Colonic mucosa (tissue), 4 donors: ENCODE measurements at regions not wholly inside any gene's neighbourhood (a gene's known extent, or its start where the extent isn't known, plus 50 kb on each side); places are given as distances from the start of the nearest gene placed in this dataset.

Experiments used
- DNase-seq: peaks from one replicate; pipeline ENCODE4 v3.0.0-alpha.2; 2020
- H3K27ac ChIP-seq: fragments of 200-600 bp; one replicate; pipeline ENCODE4 v1.8.0; 2021
- H3K27me3 ChIP-seq: fragments of 200-600 bp; one replicate; pipeline ENCODE4 v1.8.0; 2021
- H3K36me3 ChIP-seq: fragments of 200-600 bp; one replicate; pipeline ENCODE4 v1.8.0; 2021
- H3K4me1 ChIP-seq: fragments of 200-600 bp; one replicate; pipeline ENCODE4 v1.8.0; 2021; ENCODE audit warnings: mild to moderate bottlenecking
- H3K4me3 ChIP-seq: fragments of 200-600 bp; one replicate; pipeline ENCODE4 v1.8.0; 2021
- H3K9ac ChIP-seq, 2 donors: one replicate each; pipeline ENCODE4 v1.7.0; 2013; ENCODE audit warnings: control low read depth in 2 of 2, low read depth in 2 of 2, low read length in 2 of 2
- H3K9me3 ChIP-seq: fragments of 200-600 bp; one replicate; pipeline ENCODE4 v1.8.0; 2021
- CTCF ChIP-seq: fragments of 200-600 bp; IDR thresholded peaks from one replicate; pipeline ENCODE4 v1.8.0; 2022; ENCODE audit warnings: antibody characterized with exemption, mild to moderate bottlenecking
- intact Hi-C: fragments of 100-400 bp; cut with DNase I; formaldehyde crosslinking; loops from one replicate; pipeline ENCODE4 v1.14.1; 2022
- donor health status: healthy.
- donor health status: DM: no; HTN: no; CAD: no.
- donor health status: DM: no; HTN: no; CAD: no.

- Histone ChIP-seq H3K27ac (no peak overlapping the region), H3K4me3 (no peak overlapping the region), H3K36me3 (no peaks in the 10 kb centered on the region), H3K9ac (no peak overlapping the region), H3K27me3 (no peaks in the 10 kb centered on the region), H3K4me1 (no peaks in the 10 kb centered on the region), H3K9me3 (no peaks in the 10 kb centered on the region)
- intact Hi-C loops = no loop called here
- TF ChIP-seq CTCF = no peak
- no peak for DNase-seq
Observed at GRCh38 chr12:46682148-46682547, 143.6 kb downstream of the SLC38A4 start.

GRCh38 chr12:46680506-46680905 is 145.3 kb downstream of the SLC38A4 start:
- Histone ChIP-seq H3K27me3 (no peaks in the 10 kb centered on the region), H3K36me3 (no peaks in the 10 kb centered on the region), H3K4me1 (no peaks in the 10 kb centered on the region), H3K4me3 (no peak overlapping the region), H3K9me3 (no peaks in the 10 kb centered on the region), H3K27ac (no peak overlapping the region), H3K9ac (no peak overlapping the region)
- intact Hi-C loops = no loop called here
- DNase-seq = no peak
- TF ChIP-seq CTCF = no peak

DNA sequence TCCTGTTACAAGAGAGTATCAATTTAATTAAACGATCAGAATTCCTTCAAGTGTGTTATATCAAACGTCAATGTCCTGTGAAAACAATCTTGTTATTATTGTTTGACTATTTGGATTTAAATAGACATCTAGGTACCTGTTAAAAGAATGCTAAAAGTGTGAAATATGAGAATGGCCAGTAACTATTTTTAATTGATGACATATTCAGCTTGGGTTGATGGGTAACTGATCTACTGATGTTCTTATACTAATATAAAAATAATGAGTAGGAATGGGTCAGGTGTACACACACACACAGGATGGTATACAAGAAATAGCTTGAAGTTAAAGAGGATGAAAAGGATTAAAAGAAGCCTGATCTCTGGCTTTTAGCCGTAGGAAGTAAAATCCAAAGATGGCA is 146.0 kb downstream of the SLC38A4 start:
- H3K9me3 ChIP-seq = no peaks in the 10 kb centered on the region
- no peak for TF ChIP-seq CTCF
- H3K9ac ChIP-seq = no peak overlapping the region
- no peak overlapping the region for H3K4me3 ChIP-seq
- H3K27ac ChIP-seq = no peak overlapping the region
- intact Hi-C loops = loop anchor here (10.0 kb wide), 2 partner anchors 345 to 555 kb away; no protein-coding TSS in a partner anchor
- no peaks in the 10 kb centered on the region for H3K4me1 ChIP-seq
- H3K27me3 ChIP-seq = no peaks in the 10 kb centered on the region
- no peaks in the 10 kb centered on the region for H3K36me3 ChIP-seq
- no peak for DNase-seq

- DNase-seq = no peak
- Histone ChIP-seq H3K9me3 (no peaks in the 10 kb centered on the region), H3K27ac (no peak overlapping the region), H3K36me3 (no peaks in the 10 kb centered on the region), H3K4me1 (no peaks in the 10 kb centered on the region), H3K27me3 (no peaks in the 10 kb centered on the region), H3K9ac (no peak overlapping the region), H3K4me3 (no peak overlapping the region)
- no peak for TF ChIP-seq CTCF
- intact Hi-C loops = loop anchor here (10.0 kb wide), 2 partner anchors 346 to 554 kb away; no protein-coding TSS in a partner anchor
Observed at GRCh38 chr12:46678426-46678825, 147.4 kb downstream of the SLC38A4 start.

- H3K27ac ChIP-seq = no peak overlapping the region
- no peak for TF ChIP-seq CTCF
- no peaks in the 10 kb centered on the region for H3K4me1 ChIP-seq
- DNase-seq = no peak
- no peak overlapping the region for H3K4me3 ChIP-seq
- H3K9me3 ChIP-seq = no peaks in the 10 kb centered on the region
- no peaks in the 10 kb centered on the region for H3K36me3 ChIP-seq
- no peaks in the 10 kb centered on the region for H3K27me3 ChIP-seq
- intact Hi-C loops = loop anchor here (10.0 kb wide), 2 partner anchors 347 to 553 kb away; no protein-coding TSS in a partner anchor
- no peak overlapping the region for H3K9ac ChIP-seq
Observed at GRCh38 chr12:46677749-46678148, 148.0 kb downstream of the SLC38A4 start.
